Activated CD8-positive, alpha-beta memory T cell treated with anti-CD3 and anti-CD28 coated beads for 36 hours (primary cell): ENCODE measurements at regions not wholly inside any gene's neighbourhood (a gene's known extent, or its start where the extent isn't known, plus 50 kb on each side); places are given as distances from the start of the nearest gene placed in this dataset.

Source experiments
- CTCF ChIA-PET: fragments of 350-600 bp; sonication (Branson Sonifier 250); formaldehyde crosslinking; loops from one replicate; lab custom pipeline; 2021; ENCODE audit warnings: antibody characterized with exemption; lab: Charles Lee
- POLR2A ChIA-PET: fragments of 350-600 bp; sonication (Branson Sonifier 250); formaldehyde crosslinking; loops from one replicate; lab custom pipeline; 2021; ENCODE audit warnings: antibody characterized with exemption; lab: Charles Lee

DNA sequence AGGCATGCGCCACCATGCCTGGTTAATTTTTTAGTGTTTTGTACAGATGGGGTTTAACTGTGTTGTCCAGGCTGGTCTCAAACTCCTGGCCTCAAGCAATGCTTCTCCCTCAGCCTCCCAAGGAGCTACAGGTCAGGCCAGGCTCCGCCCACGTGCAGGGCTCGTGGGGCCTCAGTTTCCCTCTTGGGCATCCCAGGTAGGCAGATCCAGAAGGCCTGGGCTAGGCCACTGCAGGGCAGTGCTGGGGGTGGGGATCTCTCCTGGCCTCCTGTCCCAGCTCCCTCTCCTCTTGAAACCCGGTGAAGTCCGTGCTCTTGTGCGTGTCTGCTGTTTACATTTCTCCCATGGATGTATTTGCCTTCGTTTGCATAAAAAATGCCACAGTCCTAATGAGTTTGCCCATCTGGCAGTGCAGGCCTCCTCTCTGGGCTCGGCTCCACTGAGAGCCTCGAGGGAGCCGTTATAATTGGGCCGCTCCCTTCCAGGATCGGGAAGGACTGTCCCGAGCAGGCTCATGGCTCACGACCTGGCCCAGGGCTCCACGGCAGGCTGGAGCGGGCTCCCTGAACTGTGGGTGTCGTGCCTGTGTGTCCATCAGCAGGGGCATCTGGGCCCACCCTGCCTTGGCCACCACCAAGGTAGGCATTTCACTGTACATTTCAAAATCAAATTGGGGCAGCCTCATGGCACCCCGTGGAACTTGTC lies 52.6 kb upstream of the RUFY1 start:
- ChIA-PET CTCF (no interaction called here), POLR2A (no interaction called here)

DNA sequence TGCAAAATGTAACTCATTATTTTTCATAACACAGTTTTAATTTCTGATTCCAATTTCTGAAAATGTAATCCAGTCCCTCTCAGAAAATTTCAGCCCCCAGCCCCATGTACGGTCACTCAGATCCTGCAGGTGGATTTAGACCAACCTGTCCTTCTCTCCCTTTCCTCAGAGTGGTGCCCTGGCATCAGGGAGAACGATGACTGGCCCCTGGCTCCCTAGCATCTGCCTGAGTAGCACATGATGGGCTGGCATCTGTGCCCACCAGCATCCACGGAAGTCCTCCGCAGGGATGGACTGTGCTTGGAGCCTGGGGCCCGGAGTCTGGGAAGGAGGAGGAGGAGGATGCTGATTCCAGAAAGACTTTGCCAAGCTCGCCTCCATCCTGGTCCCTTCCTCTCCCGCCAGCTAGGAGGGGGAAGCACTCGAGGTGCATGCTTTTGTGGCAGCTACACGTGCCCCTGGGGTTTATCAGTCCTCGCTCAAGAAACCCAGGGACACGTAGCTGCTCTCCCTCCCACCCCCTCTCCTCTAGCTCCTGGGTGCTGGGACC lies 54.4 kb upstream of the RUFY1 start:
- CTCF ChIA-PET, result no interaction called here
- POLR2A ChIA-PET, result no interaction called here

DNA sequence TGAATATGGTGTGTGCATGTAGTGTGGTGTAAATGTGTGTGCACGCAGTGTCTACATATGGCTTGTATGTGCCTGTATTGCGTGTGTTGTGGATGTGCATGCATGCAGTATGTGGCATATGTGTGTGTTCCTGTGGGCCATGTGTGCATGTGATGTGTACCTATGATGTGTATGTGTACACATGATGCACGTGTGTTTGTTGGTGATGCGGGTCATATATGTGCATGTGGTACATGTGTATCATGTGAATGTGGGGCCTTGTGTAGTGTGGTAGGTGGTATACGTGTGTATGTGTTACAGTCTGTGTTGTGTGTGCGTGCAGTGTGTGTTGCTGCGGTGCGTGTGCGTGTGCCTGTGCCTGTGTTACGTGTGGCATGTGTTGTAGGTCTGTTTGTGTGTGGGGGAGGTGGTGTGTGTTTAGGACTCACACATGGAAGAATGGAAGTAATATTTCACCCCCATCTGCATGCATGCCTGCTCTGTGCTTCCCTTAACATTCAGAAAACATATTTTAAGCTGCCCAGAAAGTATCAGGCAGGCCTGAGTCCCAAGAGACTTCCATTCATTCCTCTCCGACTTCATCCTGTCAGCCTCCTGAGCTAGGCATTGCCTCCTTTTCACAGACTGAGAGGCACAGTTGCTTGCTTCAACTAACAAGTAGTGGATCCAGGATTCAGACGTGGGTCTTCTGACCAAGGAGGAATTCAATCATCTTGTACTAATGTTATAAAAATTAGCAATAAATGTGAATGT lies 55.4 kb upstream of the RUFY1 start:
- ChIA-PET CTCF (no interaction called here), POLR2A (no interaction called here)

DNA sequence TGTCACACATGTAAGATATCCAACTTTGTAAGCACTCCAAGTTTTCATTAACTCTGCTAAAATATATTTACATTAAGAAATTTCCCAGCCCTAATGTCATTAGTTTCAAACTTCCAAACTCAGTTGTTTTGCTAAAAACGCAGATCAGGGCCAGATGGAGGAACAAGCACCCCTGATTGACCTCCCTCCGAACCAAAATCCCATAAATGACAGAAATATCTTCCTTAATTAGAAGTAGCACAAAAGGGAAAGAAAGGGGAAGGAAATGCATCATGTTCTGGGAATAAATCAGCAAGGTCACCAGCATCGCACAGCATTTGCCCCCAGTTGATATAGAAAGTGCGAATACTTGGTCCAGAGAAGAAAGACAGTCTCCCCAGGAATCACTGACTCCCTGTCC lies 61.4 kb upstream of the RUFY1 start:
- POLR2A ChIA-PET, result no interaction called here
- CTCF ChIA-PET, result no interaction called here

DNA sequence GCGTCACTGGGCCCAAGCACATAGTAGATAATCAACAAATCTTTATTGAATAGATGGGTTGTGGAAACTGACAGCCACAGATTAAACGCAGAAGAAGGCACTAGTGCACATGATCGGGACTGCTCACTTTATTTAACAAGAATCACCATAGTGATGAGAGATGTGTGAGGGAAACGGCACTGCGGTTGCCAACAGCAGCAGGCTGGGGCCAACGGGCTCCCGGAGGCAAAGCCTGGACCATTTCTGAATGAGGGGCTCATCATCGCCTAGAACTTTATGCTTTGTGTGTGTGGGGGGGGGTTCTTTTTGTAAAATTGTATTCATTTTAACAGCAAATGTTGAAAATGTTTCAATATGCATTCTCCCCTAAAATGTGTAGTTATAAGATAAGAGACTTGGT lies 61.9 kb upstream of the RUFY1 start:
- CTCF ChIA-PET, result no interaction called here
- POLR2A ChIA-PET, result no interaction called here

DNA sequence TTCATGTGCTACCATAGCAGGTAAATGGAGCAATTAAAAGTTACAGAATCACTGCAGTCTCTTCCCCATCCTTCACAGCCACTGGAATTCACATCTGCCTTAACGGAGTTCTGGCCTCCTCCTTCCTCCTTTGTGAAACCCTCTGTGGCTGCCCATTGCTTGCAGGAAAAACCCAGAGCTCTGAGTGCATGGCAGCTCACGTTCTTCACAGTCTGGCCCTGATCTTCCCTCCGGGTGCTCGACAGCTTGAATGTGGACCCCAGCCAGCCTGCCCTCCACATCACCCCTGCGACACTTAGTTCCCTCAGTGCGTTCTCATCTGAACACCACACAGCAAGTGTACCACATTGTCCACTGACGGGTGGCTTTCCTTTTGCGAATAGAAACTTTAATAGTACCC lies 63.2 kb upstream of the RUFY1 start:
- POLR2A ChIA-PET, result no interaction called here
- CTCF ChIA-PET, result no interaction called here

DNA sequence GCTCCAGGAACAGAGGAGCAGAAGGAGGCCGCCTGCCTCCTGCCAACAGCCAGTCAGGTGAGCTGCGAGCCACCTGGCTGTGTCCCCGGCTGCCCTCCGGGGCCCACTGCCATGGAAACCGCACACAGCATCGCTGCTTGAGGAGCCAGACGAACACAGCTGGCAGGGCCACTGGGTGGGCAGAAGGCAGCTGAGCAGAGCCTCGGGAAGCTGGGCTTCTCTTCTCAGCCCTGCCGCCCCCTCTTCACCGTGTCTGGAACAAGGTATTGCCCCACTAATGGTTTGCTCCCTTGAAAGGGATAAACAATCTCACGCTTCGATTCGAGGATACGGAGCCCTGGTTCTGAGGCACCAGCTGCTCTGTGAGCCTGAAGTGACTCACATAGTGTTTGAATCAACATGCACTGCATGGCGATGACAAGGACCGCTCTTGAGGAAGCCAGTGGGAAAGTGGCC lies 63.7 kb upstream of the RUFY1 start:
- CTCF ChIA-PET, result interaction anchor here (0.6 kb wide), 1 partner anchor 1246 kb away, joined by 3 read pairs; no protein-coding TSS in a partner anchor
- POLR2A ChIA-PET, result no interaction called here

DNA sequence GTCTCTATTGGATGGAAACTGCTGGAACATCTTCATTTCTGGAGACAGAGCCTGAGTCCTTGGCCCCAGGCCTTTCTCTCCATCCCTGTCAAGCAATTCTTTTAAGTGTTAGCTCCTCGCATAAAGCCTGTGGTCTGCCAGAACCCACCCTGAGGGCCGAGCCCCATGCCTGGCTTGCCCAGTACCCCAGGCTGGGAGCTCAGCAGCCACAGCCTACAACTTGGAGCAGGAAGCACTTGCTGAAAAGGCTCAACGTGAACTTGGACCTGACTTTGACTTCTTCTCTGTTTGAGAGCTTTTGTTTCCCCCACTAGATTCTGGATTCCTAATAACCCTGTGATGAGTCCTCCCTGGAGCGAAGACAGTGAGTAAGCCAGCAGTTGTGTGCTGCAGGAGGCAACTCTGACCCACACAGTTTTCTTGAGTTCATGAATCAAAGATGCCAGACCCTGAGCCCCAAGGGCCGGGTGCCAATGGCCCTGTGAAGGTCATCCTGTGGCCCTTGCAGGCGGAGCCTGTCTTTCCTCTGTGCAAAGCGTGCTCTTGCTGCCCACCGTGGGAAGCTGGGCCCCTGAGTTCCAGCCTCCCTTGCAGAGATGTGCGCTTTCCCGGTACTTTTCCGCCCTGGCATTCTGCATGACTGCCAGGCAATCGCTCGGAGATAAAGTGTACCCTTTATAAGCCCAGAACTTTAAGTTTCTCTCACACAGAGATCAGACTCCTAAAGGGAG lies 64.3 kb upstream of the RUFY1 start:
- ChIA-PET CTCF (interaction anchor here (0.6 kb wide), 1 partner anchor 1245 kb away, joined by 3 read pairs; no protein-coding TSS in a partner anchor), POLR2A (no interaction called here)

DNA sequence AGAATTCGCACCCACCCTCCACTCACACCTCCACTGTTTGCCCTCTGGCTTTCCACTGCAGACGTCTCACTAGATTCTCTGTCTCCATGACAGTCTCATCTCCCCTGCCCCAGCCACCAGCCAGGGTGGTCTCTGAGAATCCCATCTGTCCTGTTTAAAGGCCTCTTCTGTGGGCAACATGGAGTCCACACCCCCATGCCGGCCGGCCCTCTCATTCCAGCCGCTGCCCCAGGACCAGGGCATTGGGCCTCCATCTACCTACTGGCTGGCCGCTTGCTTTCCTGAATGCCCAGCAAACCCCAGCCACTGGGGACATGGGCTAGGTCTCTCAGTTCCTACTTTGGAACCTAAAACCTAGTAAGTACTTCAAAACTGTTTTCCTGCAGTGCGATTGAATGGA lies 65.6 kb upstream of the RUFY1 start:
- CTCF ChIA-PET, result no interaction called here
- POLR2A ChIA-PET, result no interaction called here

DNA sequence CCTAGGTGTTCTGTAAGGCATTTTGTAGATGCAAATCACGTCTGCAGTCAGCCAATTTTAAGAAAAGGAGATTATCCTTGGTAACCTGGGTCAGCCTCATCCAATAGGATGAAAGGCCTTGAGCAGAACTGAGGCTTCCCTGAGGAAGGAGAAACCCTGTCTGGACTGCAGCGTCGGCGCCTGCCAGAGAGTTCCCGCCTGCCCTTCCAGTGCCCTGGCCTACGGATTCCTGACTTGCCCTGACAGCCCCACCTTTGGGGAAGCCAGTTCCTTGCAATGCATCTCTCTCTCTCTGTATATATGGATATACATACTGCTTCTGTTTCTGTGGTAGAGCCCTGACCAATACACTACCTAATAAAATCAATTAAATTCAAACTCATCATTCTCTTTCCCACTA lies 66.2 kb upstream of the RUFY1 start:
- ChIA-PET POLR2A (no interaction called here), CTCF (no interaction called here)

DNA sequence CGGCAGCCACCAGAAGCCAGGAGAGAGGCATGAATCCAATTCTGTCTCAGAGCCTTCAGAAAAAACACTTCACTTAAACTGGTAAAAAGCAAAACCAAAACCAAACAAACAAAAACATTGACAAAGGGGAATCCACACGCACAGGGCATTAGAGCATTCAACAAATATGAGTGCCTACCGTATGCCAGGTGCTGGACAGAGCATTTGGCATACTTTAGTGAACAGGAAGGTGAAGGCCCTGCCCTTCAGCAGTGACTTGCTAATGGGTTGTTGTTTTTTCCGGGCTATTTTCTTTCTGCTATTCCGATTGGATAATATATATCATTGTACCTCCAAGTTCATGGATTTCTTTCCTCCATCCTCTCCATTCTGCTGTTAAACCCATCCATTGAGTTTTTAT lies 71.7 kb upstream of the RUFY1 start:
- ChIA-PET CTCF (interaction anchor here (0.7 kb wide), 1 partner anchor 632 kb away, joined by 3 read pairs; no protein-coding TSS in a partner anchor), POLR2A (no interaction called here)

DNA sequence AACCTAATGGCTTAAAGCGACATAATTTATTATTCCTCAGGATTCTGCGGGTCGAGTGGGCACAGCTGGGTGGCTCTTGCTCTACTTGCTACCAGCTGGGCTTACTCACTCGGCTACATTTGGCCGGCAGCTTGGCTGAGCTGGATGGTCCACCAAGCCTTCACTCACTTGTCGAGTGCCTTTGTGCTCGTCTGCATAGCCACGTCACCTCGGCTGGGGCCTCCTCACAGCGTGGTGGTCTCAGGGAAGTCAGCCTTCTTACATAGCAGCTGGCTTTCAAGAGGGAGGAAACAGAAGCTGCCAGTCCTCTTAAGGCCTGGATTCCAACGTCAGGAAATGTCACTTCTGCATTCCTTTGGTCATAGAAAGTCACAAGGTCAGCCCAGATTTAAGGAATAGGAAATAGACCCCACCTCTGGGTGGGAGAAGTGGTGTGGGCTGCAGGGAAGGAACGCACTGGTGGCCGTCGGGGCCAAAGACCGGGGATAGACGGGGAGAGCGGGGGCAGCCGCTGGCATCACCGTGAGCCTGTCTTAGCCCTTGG lies 75.1 kb upstream of the RUFY1 start:
- ChIA-PET CTCF (no interaction called here), POLR2A (no interaction called here)

DNA sequence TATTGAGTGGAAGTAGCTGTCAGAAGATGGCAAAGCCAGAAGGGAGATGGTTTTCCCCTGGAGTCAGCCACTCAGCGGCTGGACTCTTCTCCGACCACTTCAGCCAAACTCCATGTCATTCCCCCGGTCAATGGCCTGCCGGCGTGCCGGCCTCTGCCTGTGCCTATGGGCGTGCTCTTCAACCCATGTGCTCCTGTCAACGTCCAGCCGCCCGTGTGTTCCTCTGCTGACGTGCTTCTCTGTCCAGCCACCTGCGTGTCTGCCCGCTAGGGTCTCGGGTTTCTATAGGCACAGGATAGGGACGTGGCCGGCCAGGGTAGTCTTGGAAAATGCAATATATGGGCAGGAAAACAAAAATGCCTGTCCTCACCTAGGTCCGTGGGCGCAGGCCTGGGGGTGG lies 77.7 kb upstream of the RUFY1 start:
- ChIA-PET CTCF (no interaction called here), POLR2A (no interaction called here)

DNA sequence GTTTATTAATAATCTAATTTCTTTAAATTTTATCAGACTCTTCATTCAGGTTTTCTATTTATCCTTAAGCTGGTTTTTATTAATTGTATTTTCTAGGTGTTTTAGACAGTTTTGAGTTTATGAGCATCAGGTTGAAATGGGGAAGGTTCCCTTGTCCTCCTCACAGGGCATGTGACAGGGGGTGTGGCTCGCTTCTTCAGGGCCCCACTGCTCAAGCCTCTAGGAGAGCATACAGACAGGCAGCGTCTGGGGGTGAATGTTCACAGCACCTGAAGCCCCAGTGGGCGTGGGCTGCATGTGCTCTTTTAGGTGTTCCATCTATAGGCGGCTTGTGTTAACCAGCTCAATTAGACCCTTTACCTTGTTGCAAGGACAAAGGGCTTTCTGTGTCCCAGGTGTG lies 78.2 kb upstream of the RUFY1 start:
- POLR2A ChIA-PET, result no interaction called here
- CTCF ChIA-PET, result no interaction called here

DNA sequence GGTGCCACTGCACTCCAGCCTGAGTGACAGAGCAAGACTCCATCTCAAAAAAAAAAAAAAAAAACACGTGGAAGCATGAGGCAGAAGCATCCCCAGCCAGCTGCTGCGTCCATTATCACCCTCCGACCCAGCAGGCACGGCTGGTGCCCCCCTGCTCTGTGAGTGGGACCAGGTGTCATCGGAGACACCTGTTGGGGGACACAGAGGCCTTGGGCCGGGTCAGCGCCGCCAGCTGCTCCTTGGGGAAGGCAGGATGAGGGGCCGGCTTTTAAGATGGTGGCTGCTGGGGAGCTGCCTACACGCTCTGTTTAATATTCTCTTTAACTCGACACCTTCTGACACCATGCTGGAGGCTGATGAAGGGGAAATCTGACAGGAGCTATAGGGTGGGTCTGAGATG lies 80.2 kb upstream of the RUFY1 start:
- CTCF ChIA-PET, result no interaction called here
- POLR2A ChIA-PET, result no interaction called here

DNA sequence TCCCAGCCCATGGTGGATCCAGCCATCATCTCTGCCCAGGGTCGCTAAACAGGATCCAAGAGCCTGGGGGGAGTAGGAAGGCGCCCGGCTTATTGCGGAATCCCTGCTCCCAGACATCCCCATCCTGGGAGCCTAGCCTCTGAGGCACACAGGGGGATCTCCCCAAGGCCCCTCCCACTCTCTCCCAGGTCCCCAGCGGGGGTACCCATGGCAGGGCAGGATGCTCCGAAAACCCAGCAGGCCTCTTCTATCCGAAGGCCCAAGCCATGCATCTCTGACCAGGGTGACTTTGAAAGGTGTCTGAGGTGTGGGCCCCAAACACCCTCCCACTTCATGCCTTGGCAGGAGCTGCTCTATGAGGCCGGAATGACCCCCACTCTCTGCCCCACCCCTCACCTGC lies 81.7 kb upstream of the RUFY1 start:
- CTCF ChIA-PET, result no interaction called here
- POLR2A ChIA-PET, result no interaction called here

DNA sequence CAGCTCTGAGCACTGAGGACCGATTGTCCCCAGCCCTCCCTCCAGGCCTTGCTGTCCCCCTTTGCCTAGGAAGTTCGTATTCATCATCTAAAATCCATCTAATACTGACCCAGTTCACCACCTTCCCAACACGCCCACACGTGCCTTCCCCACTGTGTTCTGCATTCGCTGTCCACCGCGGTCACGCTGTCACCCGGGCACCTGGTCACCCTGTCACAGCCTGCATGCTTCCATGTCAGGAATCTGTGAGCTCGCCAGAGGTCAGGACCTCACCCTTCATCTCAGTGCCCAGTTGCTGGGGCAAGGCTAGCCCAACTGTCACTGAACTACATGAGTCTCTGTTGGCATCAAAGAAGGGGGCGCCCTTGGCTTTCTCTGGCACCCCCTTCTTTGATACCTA lies 82.9 kb upstream of the RUFY1 start:
- ChIA-PET POLR2A (no interaction called here), CTCF (no interaction called here)

DNA sequence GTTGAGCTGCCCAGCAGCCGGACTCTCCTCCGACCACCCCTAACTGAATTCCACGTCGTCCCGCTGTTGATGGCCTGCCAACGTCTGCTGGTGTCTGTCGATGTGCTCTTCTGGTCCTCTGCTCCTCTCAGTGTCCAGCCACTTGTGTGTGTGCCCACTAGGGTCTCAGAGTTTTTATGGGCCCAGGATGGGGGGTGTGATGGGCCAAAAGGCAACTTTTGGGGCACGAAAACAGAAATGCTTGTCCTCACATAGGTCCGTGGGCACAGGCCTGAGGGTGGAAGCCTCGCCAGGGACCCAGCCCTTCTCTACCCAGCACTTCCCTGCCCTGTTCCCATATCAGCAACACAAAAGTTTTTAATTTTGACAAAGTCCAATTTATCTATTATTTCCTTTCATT lies 85.7 kb upstream of the RUFY1 start:
- CTCF ChIA-PET, result no interaction called here
- POLR2A ChIA-PET, result no interaction called here

DNA sequence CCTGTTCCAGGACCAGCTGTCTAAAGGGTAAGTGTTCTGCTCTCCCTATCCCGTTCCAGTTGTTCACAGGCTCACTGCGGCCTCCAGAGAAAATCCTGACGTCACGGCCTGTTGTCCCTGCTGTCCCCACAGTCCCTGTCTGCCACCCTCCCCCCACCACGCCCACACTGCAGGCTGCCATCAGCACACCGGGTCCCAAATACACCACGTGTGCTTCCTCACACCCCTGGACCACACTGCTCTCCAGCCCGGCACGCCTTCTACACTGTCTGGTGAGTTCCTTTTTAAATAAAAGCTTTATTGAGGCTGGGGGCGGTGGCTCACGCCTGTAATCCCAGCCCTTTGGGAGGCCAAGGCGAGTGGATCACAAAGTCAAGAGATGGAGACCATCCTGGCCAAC lies 88.3 kb upstream of the RUFY1 start:
- POLR2A ChIA-PET, result no interaction called here
- CTCF ChIA-PET, result no interaction called here

DNA sequence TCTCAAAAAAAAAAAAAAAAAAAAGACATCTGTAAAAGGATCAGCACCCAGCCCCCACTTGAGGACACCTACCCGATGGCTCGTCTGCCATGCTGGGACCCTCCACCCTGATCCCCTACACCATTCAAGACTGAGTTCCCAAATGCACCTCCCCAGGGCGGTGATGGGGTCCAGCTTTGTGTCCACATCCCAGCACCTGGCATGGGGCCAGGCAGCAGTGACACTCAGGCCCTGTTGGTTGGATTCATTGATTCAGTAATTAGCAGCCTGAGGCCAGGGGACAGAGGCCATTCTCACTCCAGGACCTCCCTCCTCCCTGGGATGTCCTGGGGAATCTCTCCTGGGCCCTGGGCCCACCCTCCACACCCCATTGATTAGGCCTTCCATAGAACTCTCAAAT lies 88.8 kb upstream of the RUFY1 start:
- POLR2A ChIA-PET, result no interaction called here
- CTCF ChIA-PET, result no interaction called here
